ENCODE measurements at regions not wholly inside any gene's neighbourhood (a gene's known extent, or its start where the extent isn't known, plus 50 kb on each side); places are given as distances from the start of the nearest gene placed in this dataset.

GRCh38 chr3:154678041-154678654 is 248.2 kb upstream of the GPR149 start:
- Histone ChIP-seq H3K36me3 (no peaks in the 10 kb centered on the region), H3K4me1 (no peaks in the 10 kb centered on the region), H3K27ac (no peak overlapping the region), H3K9me3 (no peaks in the 10 kb centered on the region), H3K4me3 (replicated peaks in 1 of 3) (no peak overlapping the region), H3K27me3 (no peaks in the 10 kb centered on the region)
- no peak for TF ChIP-seq POLR2A (IDR thresholded peaks at IDR 0.05)
- no peak for TF ChIP-seq CTCF (IDR thresholded peaks at IDR 0.05)
- 70 to 74% methylated on average over 1 of the region's 1 CpG for WGBS, 2 donors
- intact Hi-C loops (cut with DNase I): no loop called here
- DNase-seq: no peak

GRCh38 chr3:154668835-154669234 is 238.8 kb upstream of the GPR149 start:
- Histone ChIP-seq H3K4me3 (replicated peaks in 1 of 3) (no peak overlapping the region), H3K4me1 (no peaks in the 10 kb centered on the region), H3K27me3 (no peaks in the 10 kb centered on the region), H3K36me3 (no peaks in the 10 kb centered on the region), H3K9me3 (no peaks in the 10 kb centered on the region), H3K27ac (no peak overlapping the region)
- WGBS, 2 donors: 76 to 91% methylated on average over 1 of the region's 1 CpG
- no peak for TF ChIP-seq POLR2A (IDR thresholded peaks at IDR 0.05)
- TF ChIP-seq CTCF (IDR thresholded peaks at IDR 0.05): no peak
- intact Hi-C loops (cut with DNase I): no loop called here
- DNase-seq: no peak

GRCh38 chr3:154668187-154668586 is 238.2 kb upstream of the GPR149 start:
- Histone ChIP-seq H3K27ac (no peak overlapping the region), H3K4me3 (replicated peaks in 1 of 3) (no peak overlapping the region), H3K27me3 (no peaks in the 10 kb centered on the region), H3K9me3 (no peaks in the 10 kb centered on the region), H3K36me3 (no peaks in the 10 kb centered on the region), H3K4me1 (no peaks in the 10 kb centered on the region)
- intact Hi-C loops (cut with DNase I): no loop called here
- no peak for DNase-seq
- WGBS, 2 donors: 59 to 65% methylated on average over 2 of the region's 2 CpGs
- TF ChIP-seq POLR2A (IDR thresholded peaks at IDR 0.05): no peak
- no peak for TF ChIP-seq CTCF (IDR thresholded peaks at IDR 0.05)

- TF ChIP-seq POLR2A (IDR thresholded peaks at IDR 0.05) (no peak), CTCF (IDR thresholded peaks at IDR 0.05) (no peak)
- DNase-seq: no peak
- H3K4me1 ChIP-seq: no peaks in the 10 kb centered on the region
- WGBS, 2 donors: 81 to 91% methylated on average over 3 of the region's 3 CpGs
- no peaks in the 10 kb centered on the region for H3K27me3 ChIP-seq
- H3K9me3 ChIP-seq: no peaks in the 10 kb centered on the region
- no peak overlapping the region for H3K27ac ChIP-seq
- no peak overlapping the region for H3K4me3 ChIP-seq (replicated peaks in 1 of 3)
- no peaks in the 10 kb centered on the region for H3K36me3 ChIP-seq
- intact Hi-C loops (cut with DNase I): no loop called here
Measured at GRCh38 chr3:154666542-154666941, 236.6 kb upstream of the GPR149 start.

GRCh38 chr3:154664714-154665113 is 234.7 kb upstream of the GPR149 start:
- Histone ChIP-seq H3K4me1 (no peaks in the 10 kb centered on the region), H3K9me3 (no peaks in the 10 kb centered on the region), H3K27ac (no peak overlapping the region), H3K36me3 (no peaks in the 10 kb centered on the region), H3K4me3 (replicated peaks in 1 of 3) (no peak overlapping the region), H3K27me3 (no peaks in the 10 kb centered on the region)
- intact Hi-C loops (cut with DNase I): no loop called here
- TF ChIP-seq CTCF (IDR thresholded peaks at IDR 0.05): no peak
- no peak for TF ChIP-seq POLR2A (IDR thresholded peaks at IDR 0.05)
- no peak for DNase-seq

Data from thyroid gland (tissue), 4 donors.